ENCODE measurements at regions not wholly inside any gene's neighbourhood (a gene's known extent, or its start where the extent isn't known, plus 50 kb on each side); places are given as distances from the start of the nearest gene placed in this dataset.
A peak's percentile ranks its signal among the peaks of the same experiment; 100 is the strongest.

DNA sequence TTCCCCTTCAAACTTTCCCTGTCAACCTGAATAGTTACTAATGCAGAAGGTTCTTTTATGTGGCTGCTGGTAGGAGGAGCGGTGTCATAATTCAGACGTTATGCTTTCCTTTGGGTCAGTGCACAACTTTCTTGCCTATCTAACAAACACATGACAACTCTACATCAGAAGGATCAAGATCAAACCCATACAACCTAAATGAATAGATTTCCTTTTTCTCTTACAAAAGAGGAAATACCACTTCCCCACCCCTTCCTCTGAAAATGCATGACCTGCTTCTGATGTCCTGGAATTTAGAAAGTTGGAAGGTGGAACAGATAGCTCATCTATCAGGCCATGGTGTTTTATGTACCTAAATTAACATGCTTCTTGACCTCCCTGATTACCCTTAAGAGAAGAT, 75.7 kb upstream of the ADGRL4 start:
- H3K27ac ChIP-seq, result no peak overlapping the region
- DNase-seq, result no peak
- H3K4me3 ChIP-seq, result no peak overlapping the region
- H3K36me3 ChIP-seq, result no peaks in the 10 kb centered on the region
- no peaks in the 10 kb centered on the region for H3K4me1 ChIP-seq
- TF ChIP-seq, protein P1, sequence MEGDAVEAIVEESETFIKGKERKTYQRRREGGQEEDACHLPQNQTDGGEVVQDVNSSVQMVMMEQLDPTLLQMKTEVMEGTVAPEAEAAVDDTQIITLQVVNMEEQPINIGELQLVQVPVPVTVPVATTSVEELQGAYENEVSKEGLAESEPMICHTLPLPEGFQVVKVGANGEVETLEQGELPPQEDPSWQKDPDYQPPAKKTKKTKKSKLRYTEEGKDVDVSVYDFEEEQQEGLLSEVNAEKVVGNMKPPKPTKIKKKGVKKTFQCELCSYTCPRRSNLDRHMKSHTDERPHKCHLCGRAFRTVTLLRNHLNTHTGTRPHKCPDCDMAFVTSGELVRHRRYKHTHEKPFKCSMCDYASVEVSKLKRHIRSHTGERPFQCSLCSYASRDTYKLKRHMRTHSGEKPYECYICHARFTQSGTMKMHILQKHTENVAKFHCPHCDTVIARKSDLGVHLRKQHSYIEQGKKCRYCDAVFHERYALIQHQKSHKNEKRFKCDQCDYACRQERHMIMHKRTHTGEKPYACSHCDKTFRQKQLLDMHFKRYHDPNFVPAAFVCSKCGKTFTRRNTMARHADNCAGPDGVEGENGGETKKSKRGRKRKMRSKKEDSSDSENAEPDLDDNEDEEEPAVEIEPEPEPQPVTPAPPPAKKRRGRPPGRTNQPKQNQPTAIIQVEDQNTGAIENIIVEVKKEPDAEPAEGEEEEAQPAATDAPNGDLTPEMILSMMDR (IDR thresholded peaks at IDR 0.05), result no peak
- intact Hi-C loops (cut with DNase I; ENCODE audit: low total_unique reads), result no loop called here
- no peaks in the 10 kb centered on the region for H3K9me3 ChIP-seq
- no peaks in the 10 kb centered on the region for H3K27me3 ChIP-seq

DNA sequence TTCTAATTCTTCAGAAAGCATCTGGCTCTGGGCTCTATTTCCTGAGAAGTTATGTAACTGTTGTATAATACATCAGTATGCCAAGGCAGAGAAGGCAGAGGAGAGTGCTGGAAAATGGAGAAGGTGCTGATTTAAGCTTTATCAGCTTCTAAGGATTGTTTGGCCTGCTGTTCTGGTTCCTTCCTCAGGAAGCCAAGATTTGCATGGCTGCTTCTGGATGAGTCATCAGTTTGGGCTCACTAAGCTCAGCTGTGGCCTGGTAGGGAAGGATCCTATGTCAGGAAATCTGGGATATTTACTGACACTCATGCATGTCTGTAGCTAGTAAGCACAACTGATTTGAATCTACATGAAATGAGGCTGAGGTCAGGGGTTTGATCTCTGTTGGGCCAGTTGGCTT, 73.2 kb upstream of the ADGRL4 start:
- H3K27me3 ChIP-seq, result no peaks in the 10 kb centered on the region
- DNase-seq, result peak in 1 of 2 donors; percentile 25
- TF ChIP-seq, protein P1 (IDR thresholded peaks at IDR 0.05), result no peak
- no peaks in the 10 kb centered on the region for H3K4me1 ChIP-seq
- H3K4me3 ChIP-seq, result no peak overlapping the region
- H3K27ac ChIP-seq, result no peak overlapping the region
- intact Hi-C loops (cut with DNase I; ENCODE audit: low total_unique reads), result no loop called here
- H3K36me3 ChIP-seq, result no peaks in the 10 kb centered on the region
- H3K9me3 ChIP-seq, result no peaks in the 10 kb centered on the region

DNA sequence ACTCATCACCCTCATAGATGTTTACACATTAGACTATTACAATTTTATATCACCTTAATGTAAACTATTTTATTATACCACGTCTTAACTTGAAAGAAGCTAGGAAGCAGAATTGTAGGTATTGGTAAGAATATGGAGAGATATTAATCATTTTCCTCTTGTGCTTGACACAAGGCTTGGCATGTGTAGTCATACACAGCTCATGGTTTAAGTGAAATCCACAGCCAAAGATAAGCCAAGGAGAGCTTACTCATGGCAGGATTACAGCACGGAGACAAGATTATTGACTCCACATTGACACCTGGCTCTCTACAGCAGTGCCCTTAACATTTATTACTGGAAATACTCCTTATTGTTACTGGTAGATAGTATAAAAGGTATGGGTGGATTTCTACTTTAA, 68.4 kb upstream of the ADGRL4 start:
- Histone ChIP-seq H3K36me3 (no peaks in the 10 kb centered on the region), H3K27me3 (no peaks in the 10 kb centered on the region), H3K4me3 (no peak overlapping the region), H3K9me3 (no peaks in the 10 kb centered on the region), H3K27ac (no peak overlapping the region), H3K4me1 (no peaks in the 10 kb centered on the region)
- intact Hi-C loops (cut with DNase I; ENCODE audit: low total_unique reads), result no loop called here
- TF ChIP-seq, protein P1 (IDR thresholded peaks at IDR 0.05), result no peak
- no peak for DNase-seq

DNA sequence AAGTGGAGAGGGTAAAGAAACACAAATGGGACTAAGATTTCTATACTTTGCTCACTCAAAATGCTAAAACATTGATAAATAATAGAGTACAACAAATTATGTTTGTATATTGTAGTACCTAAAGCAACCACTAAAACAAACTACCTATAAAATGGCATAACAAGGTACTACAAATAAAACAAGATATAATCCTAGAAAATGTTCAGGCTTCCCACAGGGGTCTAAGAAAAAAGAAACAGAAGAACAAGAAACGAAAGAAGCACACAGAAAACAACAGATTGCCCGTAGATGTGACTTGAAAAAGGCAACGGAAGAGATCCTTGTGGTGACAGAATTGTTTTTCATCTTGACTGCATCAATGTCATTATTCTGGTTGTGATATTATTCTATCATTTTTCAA, 63.3 kb upstream of the ADGRL4 start:
- Histone ChIP-seq H3K4me3 (no peak overlapping the region), H3K27me3 (no peaks in the 10 kb centered on the region), H3K27ac (no peak overlapping the region), H3K9me3 (no peaks in the 10 kb centered on the region), H3K36me3 (no peaks in the 10 kb centered on the region), H3K4me1 (no peaks in the 10 kb centered on the region)
- DNase-seq, result no peak
- intact Hi-C loops (cut with DNase I; ENCODE audit: low total_unique reads), result no loop called here
- TF ChIP-seq, protein P1 (IDR thresholded peaks at IDR 0.05), result no peak

DNA sequence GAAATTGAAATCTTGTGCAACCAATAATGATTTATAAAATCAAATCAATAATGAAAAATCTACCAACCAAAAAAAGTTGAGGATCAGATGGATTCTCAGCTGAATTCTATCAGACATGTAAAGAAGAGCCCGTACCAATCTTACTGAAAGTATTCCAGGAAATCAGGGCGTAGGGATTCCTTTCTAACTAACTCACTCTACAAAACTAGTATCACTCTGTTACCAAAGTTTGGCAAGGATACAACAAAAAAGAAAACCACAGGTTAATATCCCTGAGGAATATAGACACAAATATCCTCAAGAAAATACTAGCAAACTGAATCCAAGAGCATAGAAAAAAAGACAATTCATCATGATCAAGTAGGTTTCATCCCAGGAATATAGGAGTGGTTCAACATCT, 52.8 kb upstream of the ADGRL4 start:
- Histone ChIP-seq H3K4me1 (no peaks in the 10 kb centered on the region), H3K9me3 (no peaks in the 10 kb centered on the region), H3K4me3 (no peak overlapping the region), H3K27me3 (no peaks in the 10 kb centered on the region), H3K36me3 (no peaks in the 10 kb centered on the region), H3K27ac (no peak overlapping the region)
- TF ChIP-seq, protein P1 (IDR thresholded peaks at IDR 0.05), result no peak
- intact Hi-C loops (cut with DNase I; ENCODE audit: low total_unique reads), result no loop called here
- no peak for DNase-seq

All from tibial artery (tissue), 4 donors.